ENCODE measurements at regions not wholly inside any gene's neighbourhood (a gene's known extent, or its start where the extent isn't known, plus 50 kb on each side); places are given as distances from the start of the nearest gene placed in this dataset.

- CTCF ChIA-PET, result no interaction called here
- dilution Hi-C loops (cut with MboI; ENCODE audit: extremely low pct_ligation_motif_present, low sequenced_read_pairs), result no loop called here
- H3K36me3 ChIP-seq (ENCODE audit: control insufficient read depth in 2 of 2, extremely low read depth in 1 of 2, insufficient read depth in 2 of 2, low read length in 2 of 2), result no peaks in the 10 kb centered on the region
- no peaks in the 10 kb centered on the region for H3K4me1 ChIP-seq (ENCODE audit: control insufficient read depth, extremely low read depth, insufficient read depth, low read length)
- no peaks in the 10 kb centered on the region for H3K79me2 ChIP-seq (ENCODE audit: control insufficient read depth, insufficient read depth, low read length)
- no peak overlapping the region for H3K4me3 ChIP-seq (replicated peaks in 1 of 3; ENCODE audit: insufficient read depth in 1 of 3, low read depth in 1 of 3, low read length in 3 of 3)
- no peak overlapping the region for H3K4me2 ChIP-seq (ENCODE audit: insufficient read depth, low read length)
- H3K27ac ChIP-seq (ENCODE audit: insufficient read depth, low read depth, low read length), result no peak overlapping the region
- BruUV-seq (replicated peaks), result no TSS peak
- no peaks in the 10 kb centered on the region for H3K9me3 ChIP-seq (replicated peaks; ENCODE audit: control insufficient read depth, insufficient read depth, low read length)
- FAIRE-seq, result no peak
- no peaks in the 10 kb centered on the region for H3K9me1 ChIP-seq (replicated peaks; ENCODE audit: control insufficient read depth, extremely low read depth, insufficient read depth, low read length)
- H4K20me1 ChIP-seq (replicated peaks; ENCODE audit: control insufficient read depth, extremely low read depth, insufficient read depth, low read length), result no peaks in the 10 kb centered on the region
- intact Hi-C loops (cut with micrococcal nuclease), result no loop called here
- no peak for DNase-seq (ENCODE audit: low read depth, low spot score)
- no peak overlapping the region for H2AFZ ChIP-seq (ENCODE audit: low read depth, low read length)
- POLR2A ChIA-PET, result no interaction called here
- no peak for TF ChIP-seq FOS (IDR thresholded peaks at IDR 0.05; ENCODE audit: borderline replicate concordance, insufficient read depth, low read length)
- no peak for TF ChIP-seq POLR2A (IDR thresholded peaks at IDR 0.05; ENCODE audit: low read depth, low read length)
- no peak overlapping the region for H3K9ac ChIP-seq (replicated peaks; ENCODE audit: extremely low read depth, insufficient read depth, low read length)
- no peaks in the 10 kb centered on the region for H3K27me3 ChIP-seq (ENCODE audit: control insufficient read depth in 2 of 2, insufficient read depth in 2 of 2, low read length in 2 of 2)
Measured at GRCh38 chr18:27478459-27478858, 293.4 kb upstream of the CHST9 start.

GRCh38 chr18:27473318-27473717 lies 288.2 kb upstream of the CHST9 start:
- POLR2A ChIA-PET, result no interaction called here

More at GRCh38 chr18:27473318-27473717, 288.2 kb upstream of the CHST9 start:
- peaks cover 2% of the 10 kb centered on the region for H3K9me3 ChIP-seq (replicated peaks; ENCODE audit: control insufficient read depth, insufficient read depth, low read length)
- no peaks in the 10 kb centered on the region for H3K36me3 ChIP-seq (ENCODE audit: control insufficient read depth in 2 of 2, extremely low read depth in 1 of 2, insufficient read depth in 2 of 2, low read length in 2 of 2)
- dilution Hi-C loops (cut with MboI; ENCODE audit: extremely low pct_ligation_motif_present, low sequenced_read_pairs), result no loop called here
- no peak overlapping the region for H3K9ac ChIP-seq (replicated peaks; ENCODE audit: extremely low read depth, insufficient read depth, low read length)
- H2AFZ ChIP-seq (ENCODE audit: low read depth, low read length), result no peak overlapping the region
- no peaks in the 10 kb centered on the region for H3K79me2 ChIP-seq (ENCODE audit: control insufficient read depth, insufficient read depth, low read length)
- no peak overlapping the region for H3K4me3 ChIP-seq (replicated peaks in 1 of 3; ENCODE audit: insufficient read depth in 1 of 3, low read depth in 1 of 3, low read length in 3 of 3)
- no peaks in the 10 kb centered on the region for H3K4me1 ChIP-seq (ENCODE audit: control insufficient read depth, extremely low read depth, insufficient read depth, low read length)
- BruUV-seq (replicated peaks), result no TSS peak
- H3K4me2 ChIP-seq (ENCODE audit: insufficient read depth, low read length), result no peak overlapping the region
- no peak for DNase-seq (ENCODE audit: low read depth, low spot score)
- CTCF ChIA-PET, result no interaction called here
- H3K27me3 ChIP-seq (ENCODE audit: control insufficient read depth in 2 of 2, insufficient read depth in 2 of 2, low read length in 2 of 2), result no peaks in the 10 kb centered on the region
- FAIRE-seq, result no peak
- no peak overlapping the region for H3K27ac ChIP-seq (ENCODE audit: insufficient read depth, low read depth, low read length)
- TF ChIP-seq CTCF (IDR thresholded peaks at IDR 0.05; ENCODE audit: extremely low read depth in 1 of 2, insufficient read depth in 1 of 2, low read depth in 1 of 2, low read length in 2 of 2) (no peak), EZH2 (IDR thresholded peaks at IDR 0.05; ENCODE audit: borderline replicate concordance, low read depth, low read length, severe bottlenecking) (no peak), MYC (IDR thresholded peaks at IDR 0.05; ENCODE audit: low read depth, low read length) (no peak), JUN (IDR thresholded peaks at IDR 0.05; ENCODE audit: borderline replicate concordance, insufficient read depth, insufficient read length, low read depth) (no peak), POLR2AphosphoS5 (IDR thresholded peaks at IDR 0.05; ENCODE audit: insufficient read depth, low read depth, low read length) (no peak), MAX (IDR thresholded peaks at IDR 0.05; ENCODE audit: insufficient read depth, insufficient read length) (no peak), FOS (IDR thresholded peaks at IDR 0.05; ENCODE audit: borderline replicate concordance, insufficient read depth, low read length) (no peak), GATA2 (IDR thresholded peaks at IDR 0.05; ENCODE audit: insufficient read depth, insufficient read length, low read depth, low read length) (no peak), POLR2A (IDR thresholded peaks at IDR 0.05; ENCODE audit: low read depth, low read length) (no peak)
- no peaks in the 10 kb centered on the region for H3K9me1 ChIP-seq (replicated peaks; ENCODE audit: control insufficient read depth, extremely low read depth, insufficient read depth, low read length)
- H4K20me1 ChIP-seq (replicated peaks; ENCODE audit: control insufficient read depth, extremely low read depth, insufficient read depth, low read length), result no peaks in the 10 kb centered on the region
- intact Hi-C loops (cut with micrococcal nuclease), result no loop called here
